Activated T-cell treated with anti-CD3 and anti-CD28 coated beads, Interleukin-2, amount 50 U/mL, for 4 hours (primary cell): ENCODE measurements at regions not wholly inside any gene's neighbourhood (a gene's known extent, or its start where the extent isn't known, plus 50 kb on each side); places are given as distances from the start of the nearest gene placed in this dataset.

Source experiments
- ATAC-seq, 2 donors: fragments of 200-7000 bp; cut with Tn5 transposase; one replicate each; pipeline ENCODE4 v1.10.0; 2021
- DNase-seq: peaks from one replicate; pipeline ENCODE4 v3.0.0-alpha.2; 2020
- H3K27me3 Mint-ChIP-seq: one replicate; pipeline ENCODE4 v1.8.0; 2021; ENCODE audit warnings: low read depth, mixed read lengths
- H3K36me3 Mint-ChIP-seq: one replicate; pipeline ENCODE4 v1.8.0; 2022; ENCODE audit warnings: mixed read lengths; ENCODE audit not compliant: insufficient read depth
- H3K4me1 Mint-ChIP-seq: one replicate; pipeline ENCODE4 v1.8.0; 2021; ENCODE audit warnings: low read depth, mixed read lengths
- H3K4me3 Mint-ChIP-seq: one replicate; pipeline ENCODE4 v1.8.0; 2021; ENCODE audit warnings: mild to moderate bottlenecking, moderate library complexity, mixed read lengths
- H3K9me3 Mint-ChIP-seq: one replicate; pipeline ENCODE4 v1.8.0; 2021; ENCODE audit warnings: mixed read lengths

- Mint-ChIP-seq H3K36me3 (no peaks in the 10 kb centered on the region), H3K4me3 (no peak overlapping the region), H3K27me3 (peaks cover 1% of the 10 kb centered on the region), H3K9me3 (no peaks in the 10 kb centered on the region), H3K4me1 (no peaks in the 10 kb centered on the region)
- ATAC-seq (no peak), DNase-seq (no peak)
Measured at GRCh38 chr20:40232756-40233155, 456.3 kb downstream of the MAFB start.

GRCh38 chr20:40232273-40232672, 456.8 kb downstream of the MAFB start:
- ATAC-seq: no peak
- Mint-ChIP-seq H3K4me1 (no peaks in the 10 kb centered on the region), H3K9me3 (no peaks in the 10 kb centered on the region), H3K27me3 (peaks cover 1% of the 10 kb centered on the region), H3K4me3 (no peak overlapping the region), H3K36me3 (no peaks in the 10 kb centered on the region)
- DNase-seq: no peak

- Mint-ChIP-seq H3K4me3 (no peak overlapping the region), H3K4me1 (no peaks in the 10 kb centered on the region), H3K36me3 (no peaks in the 10 kb centered on the region), H3K27me3 (peaks cover 1% of the 10 kb centered on the region), H3K9me3 (no peaks in the 10 kb centered on the region)
- ATAC-seq: no peak
- no peak for DNase-seq
Measured at GRCh38 chr20:40230486-40230885, 458.6 kb downstream of the MAFB start.

GRCh38 chr20:40225596-40225995, 463.4 kb downstream of the MAFB start:
- H3K4me1 Mint-ChIP-seq: no peaks in the 10 kb centered on the region
- no peak for ATAC-seq

GRCh38 chr20:40223810-40224209, 465.2 kb downstream of the MAFB start:
- Mint-ChIP-seq H3K4me1 (no peaks in the 10 kb centered on the region), H3K9me3 (no peaks in the 10 kb centered on the region), H3K36me3 (no peaks in the 10 kb centered on the region), H3K27me3 (no peaks in the 10 kb centered on the region), H3K4me3 (no peak overlapping the region)
- DNase-seq (no peak), ATAC-seq (no peak)

More at GRCh38 chr20:40225596-40225995, 463.4 kb downstream of the MAFB start:
- Mint-ChIP-seq H3K4me3 (no peak overlapping the region), H3K27me3 (peaks cover 1% of the 10 kb centered on the region), H3K9me3 (no peaks in the 10 kb centered on the region), H3K36me3 (no peaks in the 10 kb centered on the region)
- DNase-seq: no peak

GRCh38 chr20:40218971-40219370, 470.1 kb downstream of the MAFB start:
- no peaks in the 10 kb centered on the region for H3K27me3 Mint-ChIP-seq
- H3K9me3 Mint-ChIP-seq: no peaks in the 10 kb centered on the region
- ATAC-seq (no peak), DNase-seq (no peak)
- H3K4me1 Mint-ChIP-seq: no peaks in the 10 kb centered on the region
- H3K4me3 Mint-ChIP-seq: no peak overlapping the region
- H3K36me3 Mint-ChIP-seq: no peaks in the 10 kb centered on the region

- H3K4me3 Mint-ChIP-seq: no peak overlapping the region
- no peaks in the 10 kb centered on the region for H3K36me3 Mint-ChIP-seq
- DNase-seq (no peak), ATAC-seq (no peak)
- H3K4me1 Mint-ChIP-seq: no peaks in the 10 kb centered on the region
- no peaks in the 10 kb centered on the region for H3K9me3 Mint-ChIP-seq
- H3K27me3 Mint-ChIP-seq: no peaks in the 10 kb centered on the region
Measured at GRCh38 chr20:40218316-40218969, 470.6 kb downstream of the MAFB start.

- no peak overlapping the region for H3K4me3 Mint-ChIP-seq
- ATAC-seq: no peak
- DNase-seq: no peak
- peaks cover 13% of the 10 kb centered on the region for H3K27me3 Mint-ChIP-seq
- H3K9me3 Mint-ChIP-seq: peaks cover 12% of the 10 kb centered on the region
- H3K4me1 Mint-ChIP-seq: no peaks in the 10 kb centered on the region
- H3K36me3 Mint-ChIP-seq: no peaks in the 10 kb centered on the region
Measured at GRCh38 chr20:40207655-40208054, 481.4 kb downstream of the MAFB start.

GRCh38 chr20:40205971-40206370, 483.1 kb downstream of the MAFB start:
- no peak for ATAC-seq
- H3K27me3 Mint-ChIP-seq: peaks cover 14% of the 10 kb centered on the region
- H3K4me1 Mint-ChIP-seq: no peaks in the 10 kb centered on the region
- no peak overlapping the region for H3K4me3 Mint-ChIP-seq
- H3K9me3 Mint-ChIP-seq: peaks cover 12% of the 10 kb centered on the region
- DNase-seq: no peak
- H3K36me3 Mint-ChIP-seq: no peaks in the 10 kb centered on the region

GRCh38 chr20:40203032-40203431, 486.0 kb downstream of the MAFB start:
- Mint-ChIP-seq H3K36me3 (no peaks in the 10 kb centered on the region), H3K4me3 (no peak overlapping the region), H3K4me1 (no peaks in the 10 kb centered on the region), H3K27me3 (peaks cover 12% of the 10 kb centered on the region), H3K9me3 (peaks cover 8% of the 10 kb centered on the region)
- ATAC-seq (no peak), DNase-seq (no peak)

- H3K9me3 Mint-ChIP-seq: no peaks in the 10 kb centered on the region
- DNase-seq: no peak
- H3K27me3 Mint-ChIP-seq: peaks cover 3% of the 10 kb centered on the region
- H3K4me1 Mint-ChIP-seq: no peaks in the 10 kb centered on the region
- no peaks in the 10 kb centered on the region for H3K36me3 Mint-ChIP-seq
- ATAC-seq: no peak
- no peak overlapping the region for H3K4me3 Mint-ChIP-seq
Measured at GRCh38 chr20:40197691-40198090, 491.3 kb downstream of the MAFB start.

GRCh38 chr20:40196846-40197436, 492.1 kb downstream of the MAFB start:
- no peak for DNase-seq
- H3K4me1 Mint-ChIP-seq: no peaks in the 10 kb centered on the region
- no peaks in the 10 kb centered on the region for H3K36me3 Mint-ChIP-seq
- no peak for ATAC-seq
- no peaks in the 10 kb centered on the region for H3K9me3 Mint-ChIP-seq
- H3K4me3 Mint-ChIP-seq: no peak overlapping the region
- peaks cover under 1% of the 10 kb centered on the region for H3K27me3 Mint-ChIP-seq

- Mint-ChIP-seq H3K9me3 (no peaks in the 10 kb centered on the region), H3K4me1 (no peaks in the 10 kb centered on the region), H3K27me3 (no peaks in the 10 kb centered on the region), H3K4me3 (no peak overlapping the region), H3K36me3 (no peaks in the 10 kb centered on the region)
- no peak for DNase-seq
- ATAC-seq: no peak
Measured at GRCh38 chr20:40195742-40196141, 493.3 kb downstream of the MAFB start.

GRCh38 chr20:40192529-40192928, 496.5 kb downstream of the MAFB start:
- Mint-ChIP-seq H3K4me3 (no peak overlapping the region), H3K36me3 (no peaks in the 10 kb centered on the region), H3K27me3 (peaks cover 1% of the 10 kb centered on the region), H3K9me3 (no peaks in the 10 kb centered on the region), H3K4me1 (no peaks in the 10 kb centered on the region)
- DNase-seq (no peak), ATAC-seq (no peak)

- Mint-ChIP-seq H3K27me3 (peaks cover 1% of the 10 kb centered on the region), H3K4me1 (no peaks in the 10 kb centered on the region)
Measured at GRCh38 chr20:40192081-40192480, 497.0 kb downstream of the MAFB start.

More at GRCh38 chr20:40192081-40192480, 497.0 kb downstream of the MAFB start:
- Mint-ChIP-seq H3K36me3 (no peaks in the 10 kb centered on the region), H3K9me3 (no peaks in the 10 kb centered on the region), H3K4me3 (no peak overlapping the region)
- no peak for ATAC-seq
- DNase-seq: no peak
